ENCODE measurements at regions not wholly inside any gene's neighbourhood (a gene's known extent, or its start where the extent isn't known, plus 50 kb on each side); places are given as distances from the start of the nearest gene placed in this dataset.

- TF ChIP-seq YY1 (IDR thresholded peaks at IDR 0.05; ENCODE audit: insufficient read depth, insufficient read length) (no peak), ZNF274 (IDR thresholded peaks at IDR 0.05; ENCODE audit: low read depth, low read length) (no peak)
These were observed 808.1 kb upstream of the FBXO33 start for GRCh38 chr14:40240245-40240859.
